Stimulated activated naive CD8-positive, alpha-beta T cell treated with anti-CD3 and anti-CD28 coated beads, Interleukin-15, Interleukin-2, amounts not matched to agents 100 ng/mL and 50 ng/mL, for 24 hours (primary cell): ENCODE measurements at regions not wholly inside any gene's neighbourhood (a gene's known extent, or its start where the extent isn't known, plus 50 kb on each side); places are given as distances from the start of the nearest gene placed in this dataset.

Experiments
- H3K27ac Mint-ChIP-seq: one replicate; pipeline ENCODE4 v1.8.0; 2021; ENCODE audit warnings: mild to moderate bottlenecking, mixed read lengths
- H3K27me3 Mint-ChIP-seq: one replicate; pipeline ENCODE4 v1.8.0; 2021; ENCODE audit warnings: mixed read lengths
- H3K36me3 Mint-ChIP-seq: one replicate; pipeline ENCODE4 v1.8.0; 2021; ENCODE audit warnings: low read depth, mixed read lengths
- H3K4me1 Mint-ChIP-seq: one replicate; pipeline ENCODE4 v1.8.0; 2021; ENCODE audit warnings: low read depth, mixed read lengths
- H3K4me3 Mint-ChIP-seq: one replicate; pipeline ENCODE4 v1.8.0; 2021; ENCODE audit warnings: mild to moderate bottlenecking, mixed read lengths
- H3K9me3 Mint-ChIP-seq: one replicate; pipeline ENCODE4 v1.8.0; 2021; ENCODE audit warnings: mixed read lengths

DNA sequence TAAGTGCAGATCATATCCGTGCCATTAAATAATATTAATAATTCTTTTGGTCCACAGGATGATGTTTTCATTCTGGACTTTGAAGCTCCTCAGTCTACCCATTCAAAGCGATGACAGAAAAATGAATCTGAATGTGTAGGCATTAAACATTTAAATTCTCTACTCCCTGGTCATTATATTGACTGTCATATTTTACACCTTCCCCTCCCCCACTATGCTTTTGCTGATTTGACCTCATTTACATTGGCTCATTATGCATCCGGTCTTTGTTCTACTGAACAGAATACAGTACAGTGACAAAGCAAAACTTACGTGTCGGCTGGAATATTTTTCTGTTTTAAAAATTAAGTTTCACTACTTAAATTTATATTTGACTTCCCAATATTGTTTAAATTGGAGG, 289.7 kb upstream of the TMEM161B start:
- peaks cover 5% of the 10 kb centered on the region for H3K4me1 Mint-ChIP-seq
- no peaks in the 10 kb centered on the region for H3K9me3 Mint-ChIP-seq
- H3K27ac Mint-ChIP-seq = no peak overlapping the region
- H3K4me3 Mint-ChIP-seq = no peak overlapping the region
- H3K36me3 Mint-ChIP-seq = no peaks in the 10 kb centered on the region
- H3K27me3 Mint-ChIP-seq = peaks cover 12% of the 10 kb centered on the region

DNA sequence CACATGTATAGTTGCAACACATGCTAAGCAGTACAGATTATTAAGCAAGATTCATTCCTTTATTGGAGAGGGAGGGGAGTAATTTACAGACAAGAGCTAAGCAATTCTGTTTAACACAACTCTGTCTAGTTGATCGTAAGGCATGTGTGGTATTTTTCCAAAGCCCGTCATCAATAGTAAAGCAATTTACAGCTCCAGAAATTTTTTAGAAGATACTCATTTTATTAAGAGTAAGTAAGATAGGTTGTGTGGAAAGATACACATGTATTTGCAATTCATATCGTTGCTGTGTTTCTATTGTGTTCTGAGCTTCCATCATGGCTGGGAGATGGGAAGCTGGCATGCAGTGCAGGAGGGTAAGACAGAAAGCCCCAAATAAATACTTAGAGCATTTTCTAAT, 289.2 kb upstream of the TMEM161B start:
- no peak overlapping the region for H3K4me3 Mint-ChIP-seq
- no peaks in the 10 kb centered on the region for H3K36me3 Mint-ChIP-seq
- peaks cover 5% of the 10 kb centered on the region for H3K4me1 Mint-ChIP-seq
- no peak overlapping the region for H3K27ac Mint-ChIP-seq
- H3K9me3 Mint-ChIP-seq = no peaks in the 10 kb centered on the region
- peaks cover 12% of the 10 kb centered on the region for H3K27me3 Mint-ChIP-seq

DNA sequence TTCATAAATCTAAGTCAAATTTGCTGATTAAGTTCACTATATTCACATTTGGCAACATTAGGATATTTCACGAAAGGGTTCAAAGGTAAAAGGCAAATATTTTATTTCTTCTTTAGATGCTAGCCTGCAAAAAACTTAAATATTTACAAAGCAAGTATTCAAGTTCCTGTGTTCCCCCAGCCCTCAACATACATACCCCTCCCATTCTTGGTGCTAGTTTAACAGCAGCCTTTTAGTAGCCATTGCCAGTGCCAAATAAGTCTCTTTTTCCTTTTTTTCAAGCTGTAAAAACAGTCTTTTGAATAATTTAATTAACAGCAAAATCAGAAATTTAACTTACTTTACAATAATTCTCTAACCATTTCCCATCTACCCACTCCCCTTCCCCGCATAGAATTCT, 288.5 kb upstream of the TMEM161B start:
- Mint-ChIP-seq H3K36me3 (no peaks in the 10 kb centered on the region), H3K9me3 (no peaks in the 10 kb centered on the region), H3K27ac (no peak overlapping the region), H3K4me1 (peaks cover 5% of the 10 kb centered on the region), H3K27me3 (peaks cover 12% of the 10 kb centered on the region), H3K4me3 (no peak overlapping the region)

DNA sequence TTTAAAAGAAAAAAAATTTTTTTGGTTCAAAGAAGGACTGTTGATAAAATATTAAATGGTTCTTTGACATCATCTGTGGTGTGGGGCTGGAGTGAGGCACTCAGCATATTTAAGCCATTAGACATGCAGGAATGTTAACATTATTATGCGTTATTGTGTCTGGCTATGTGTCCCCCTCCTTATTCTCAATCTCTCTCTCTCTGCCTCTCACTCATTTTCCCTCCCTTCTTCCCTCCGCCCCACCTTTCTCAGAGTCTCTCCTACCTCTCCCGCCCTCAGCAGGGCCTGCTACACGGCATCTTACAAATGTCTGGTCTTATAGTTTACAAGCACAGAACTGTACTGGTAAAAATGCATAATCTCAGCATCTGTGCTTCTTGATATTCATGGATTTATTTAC, 287.8 kb upstream of the TMEM161B start:
- Mint-ChIP-seq H3K27me3 (peaks cover 12% of the 10 kb centered on the region), H3K27ac (no peak overlapping the region), H3K4me3 (no peak overlapping the region), H3K36me3 (no peaks in the 10 kb centered on the region), H3K4me1 (peaks cover 5% of the 10 kb centered on the region), H3K9me3 (no peaks in the 10 kb centered on the region)

- no peak overlapping the region for H3K4me3 Mint-ChIP-seq
- H3K27me3 Mint-ChIP-seq = peaks cover 12% of the 10 kb centered on the region
- H3K27ac Mint-ChIP-seq = no peak overlapping the region
- peaks cover 5% of the 10 kb centered on the region for H3K4me1 Mint-ChIP-seq
- H3K36me3 Mint-ChIP-seq = no peaks in the 10 kb centered on the region
- H3K9me3 Mint-ChIP-seq = no peaks in the 10 kb centered on the region
Measured at GRCh38 chr5:88555674-88556073, 287.0 kb upstream of the TMEM161B start.

DNA sequence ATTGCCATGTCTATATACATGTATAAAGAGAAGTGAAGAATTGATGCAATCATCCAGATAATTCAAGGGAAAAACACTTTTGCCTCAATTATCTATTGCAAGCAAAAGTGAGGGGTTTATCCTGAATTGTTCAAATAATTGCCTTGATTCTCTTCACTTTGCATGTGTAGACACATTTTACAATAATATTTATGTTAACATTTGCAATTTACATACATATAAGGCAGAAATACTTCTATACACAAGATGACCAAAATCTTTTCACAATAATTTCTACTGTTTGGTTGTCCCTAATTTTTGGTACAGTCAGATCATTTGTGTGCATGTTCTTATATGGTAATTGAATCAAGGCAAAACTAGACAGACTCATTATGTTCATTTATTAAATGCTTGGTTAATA, 285.3 kb upstream of the TMEM161B start:
- no peaks in the 10 kb centered on the region for H3K9me3 Mint-ChIP-seq
- peaks cover 5% of the 10 kb centered on the region for H3K4me1 Mint-ChIP-seq
- no peaks in the 10 kb centered on the region for H3K36me3 Mint-ChIP-seq
- H3K4me3 Mint-ChIP-seq = no peak overlapping the region
- no peak overlapping the region for H3K27ac Mint-ChIP-seq
- H3K27me3 Mint-ChIP-seq = peaks cover 12% of the 10 kb centered on the region

- H3K9me3 Mint-ChIP-seq = no peaks in the 10 kb centered on the region
- H3K4me3 Mint-ChIP-seq = no peak overlapping the region
- H3K27me3 Mint-ChIP-seq = peaks cover 12% of the 10 kb centered on the region
- no peak overlapping the region for H3K27ac Mint-ChIP-seq
- peaks cover 5% of the 10 kb centered on the region for H3K4me1 Mint-ChIP-seq
- H3K36me3 Mint-ChIP-seq = no peaks in the 10 kb centered on the region
Measured at GRCh38 chr5:88553136-88553875, 284.7 kb upstream of the TMEM161B start.

- peaks cover 5% of the 10 kb centered on the region for H3K4me1 Mint-ChIP-seq
- peaks cover 4% of the 10 kb centered on the region for H3K27me3 Mint-ChIP-seq
- H3K9me3 Mint-ChIP-seq = no peaks in the 10 kb centered on the region
- H3K36me3 Mint-ChIP-seq = no peaks in the 10 kb centered on the region
- H3K4me3 Mint-ChIP-seq = no peak overlapping the region
- no peak overlapping the region for H3K27ac Mint-ChIP-seq
Measured at GRCh38 chr5:88552426-88552825, 283.8 kb upstream of the TMEM161B start.

- Mint-ChIP-seq H3K4me3 (no peak overlapping the region), H3K4me1 (peaks cover 5% of the 10 kb centered on the region), H3K9me3 (no peaks in the 10 kb centered on the region), H3K27ac (no peak overlapping the region), H3K27me3 (no peaks in the 10 kb centered on the region), H3K36me3 (no peaks in the 10 kb centered on the region)
Measured at GRCh38 chr5:88551724-88552345, 283.2 kb upstream of the TMEM161B start.

DNA sequence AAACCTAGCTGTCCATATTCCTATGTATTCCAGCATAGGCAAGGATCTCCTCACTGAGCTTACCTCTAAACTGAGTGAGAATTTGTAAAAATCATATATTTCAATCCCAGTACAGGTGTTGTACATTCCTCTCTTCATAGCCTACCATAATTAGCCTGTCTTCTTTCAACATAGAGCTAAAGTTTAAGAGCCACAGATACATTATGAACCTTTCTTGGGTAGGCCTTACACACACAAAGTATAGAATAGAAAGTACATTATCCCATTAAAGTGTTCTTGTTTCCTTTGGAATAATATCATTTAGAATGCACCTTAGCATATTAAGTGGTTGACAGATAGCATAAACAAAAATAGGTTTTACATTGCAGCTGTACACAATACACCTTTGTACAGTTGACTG, 282.1 kb upstream of the TMEM161B start:
- Mint-ChIP-seq H3K4me1 (peaks cover 3% of the 10 kb centered on the region), H3K4me3 (no peak overlapping the region), H3K36me3 (no peaks in the 10 kb centered on the region), H3K27ac (no peak overlapping the region), H3K9me3 (no peaks in the 10 kb centered on the region), H3K27me3 (no peaks in the 10 kb centered on the region)

DNA sequence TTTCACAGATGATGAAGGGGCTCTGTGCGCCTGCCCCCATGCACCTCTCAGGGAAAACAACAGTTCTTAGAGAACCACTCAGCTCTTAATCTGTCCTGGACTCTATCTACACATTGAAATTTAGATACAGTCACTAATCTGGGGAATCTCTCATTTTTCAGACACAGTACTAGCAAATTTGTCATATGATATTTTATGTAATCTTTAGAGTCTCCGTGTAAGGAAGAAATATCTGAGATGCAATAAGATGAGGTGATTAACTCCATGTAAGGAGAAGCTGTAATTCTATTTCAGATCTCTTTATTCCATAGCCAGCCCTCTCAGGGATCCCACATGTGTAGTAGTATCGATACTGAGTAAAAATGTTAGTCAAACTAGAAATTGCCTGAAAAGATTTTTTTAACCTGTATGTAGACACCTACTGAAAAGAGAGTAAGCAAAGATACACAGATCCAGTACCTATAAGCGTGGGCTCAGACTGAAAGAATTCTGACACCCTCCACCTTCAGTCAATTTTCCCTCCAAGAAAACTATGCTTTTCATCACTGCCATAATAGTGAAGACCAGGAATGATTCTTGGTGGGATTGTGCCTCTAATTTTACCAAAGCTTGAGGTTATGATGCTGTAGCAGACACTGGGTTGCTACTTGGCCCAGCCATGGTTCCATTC, 279.6 kb upstream of the TMEM161B start:
- peaks cover 6% of the 10 kb centered on the region for H3K27me3 Mint-ChIP-seq

GRCh38 chr5:88545338-88545737, 276.7 kb upstream of the TMEM161B start:
- Mint-ChIP-seq H3K4me1 (no peaks in the 10 kb centered on the region), H3K36me3 (no peaks in the 10 kb centered on the region), H3K27ac (no peak overlapping the region), H3K9me3 (no peaks in the 10 kb centered on the region), H3K4me3 (no peak overlapping the region), H3K27me3 (peaks cover 6% of the 10 kb centered on the region)

More for the DNA sequence above, 279.6 kb upstream of the TMEM161B start:
- H3K9me3 Mint-ChIP-seq = no peaks in the 10 kb centered on the region
- H3K36me3 Mint-ChIP-seq = no peaks in the 10 kb centered on the region
- H3K27ac Mint-ChIP-seq = no peak overlapping the region
- no peaks in the 10 kb centered on the region for H3K4me1 Mint-ChIP-seq
- H3K4me3 Mint-ChIP-seq = no peak overlapping the region

DNA sequence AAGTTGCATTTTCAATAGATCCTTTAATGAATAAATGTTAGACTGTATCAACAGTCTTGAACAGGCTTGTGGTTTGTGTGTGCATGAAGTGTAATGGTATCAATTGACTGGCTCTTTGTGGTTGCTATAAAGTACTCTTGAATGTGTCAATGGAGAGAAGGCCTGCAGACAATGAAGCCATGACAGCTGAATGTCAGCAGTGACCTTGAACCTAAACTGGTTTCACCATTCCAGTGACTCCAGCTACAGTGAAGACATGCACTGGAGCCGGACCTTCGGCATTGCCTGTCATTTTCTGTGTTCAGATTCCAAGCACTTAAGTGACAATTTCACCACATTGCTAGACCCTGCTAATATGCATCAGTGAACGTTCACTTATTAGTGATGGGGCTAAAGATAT, 276.0 kb upstream of the TMEM161B start:
- Mint-ChIP-seq H3K9me3 (no peaks in the 10 kb centered on the region), H3K36me3 (no peaks in the 10 kb centered on the region), H3K4me1 (no peaks in the 10 kb centered on the region), H3K27me3 (peaks cover 6% of the 10 kb centered on the region), H3K4me3 (no peak overlapping the region), H3K27ac (no peak overlapping the region)

- no peak overlapping the region for H3K27ac Mint-ChIP-seq
- H3K36me3 Mint-ChIP-seq = no peaks in the 10 kb centered on the region
- H3K4me3 Mint-ChIP-seq = no peak overlapping the region
- H3K27me3 Mint-ChIP-seq = peaks cover 8% of the 10 kb centered on the region
- H3K4me1 Mint-ChIP-seq = no peaks in the 10 kb centered on the region
- H3K9me3 Mint-ChIP-seq = no peaks in the 10 kb centered on the region
Measured at GRCh38 chr5:88544136-88544645, 275.5 kb upstream of the TMEM161B start.

- H3K27ac Mint-ChIP-seq = no peak overlapping the region
- H3K9me3 Mint-ChIP-seq = no peaks in the 10 kb centered on the region
- no peaks in the 10 kb centered on the region for H3K36me3 Mint-ChIP-seq
- no peaks in the 10 kb centered on the region for H3K4me1 Mint-ChIP-seq
- H3K4me3 Mint-ChIP-seq = no peak overlapping the region
- peaks cover 18% of the 10 kb centered on the region for H3K27me3 Mint-ChIP-seq
Measured at GRCh38 chr5:88542786-88543185, 274.1 kb upstream of the TMEM161B start.
